Activated naive CD4-positive, alpha-beta T cell treated with anti-CD3 and anti-CD28 coated beads, Interleukin-2, amount 50 U/mL, for 24 hours (primary cell): ENCODE measurements at regions not wholly inside any gene's neighbourhood (a gene's known extent, or its start where the extent isn't known, plus 50 kb on each side); places are given as distances from the start of the nearest gene placed in this dataset.

Experiments
- H3K27ac Mint-ChIP-seq: one replicate; pipeline ENCODE4 v1.8.0; 2021; ENCODE audit warnings: mild to moderate bottlenecking, mixed read lengths
- H3K27me3 Mint-ChIP-seq: one replicate; pipeline ENCODE4 v1.8.0; 2021; ENCODE audit warnings: mixed read lengths
- H3K36me3 Mint-ChIP-seq: one replicate; pipeline ENCODE4 v1.8.0; 2021; ENCODE audit warnings: mixed read lengths
- H3K4me1 Mint-ChIP-seq: one replicate; pipeline ENCODE4 v1.8.0; 2021; ENCODE audit warnings: mixed read lengths
- H3K4me3 Mint-ChIP-seq: one replicate; pipeline ENCODE4 v1.8.0; 2021; ENCODE audit warnings: mild to moderate bottlenecking, mixed read lengths
- H3K9me3 Mint-ChIP-seq: one replicate; pipeline ENCODE4 v1.8.0; 2021; ENCODE audit warnings: mixed read lengths

DNA sequence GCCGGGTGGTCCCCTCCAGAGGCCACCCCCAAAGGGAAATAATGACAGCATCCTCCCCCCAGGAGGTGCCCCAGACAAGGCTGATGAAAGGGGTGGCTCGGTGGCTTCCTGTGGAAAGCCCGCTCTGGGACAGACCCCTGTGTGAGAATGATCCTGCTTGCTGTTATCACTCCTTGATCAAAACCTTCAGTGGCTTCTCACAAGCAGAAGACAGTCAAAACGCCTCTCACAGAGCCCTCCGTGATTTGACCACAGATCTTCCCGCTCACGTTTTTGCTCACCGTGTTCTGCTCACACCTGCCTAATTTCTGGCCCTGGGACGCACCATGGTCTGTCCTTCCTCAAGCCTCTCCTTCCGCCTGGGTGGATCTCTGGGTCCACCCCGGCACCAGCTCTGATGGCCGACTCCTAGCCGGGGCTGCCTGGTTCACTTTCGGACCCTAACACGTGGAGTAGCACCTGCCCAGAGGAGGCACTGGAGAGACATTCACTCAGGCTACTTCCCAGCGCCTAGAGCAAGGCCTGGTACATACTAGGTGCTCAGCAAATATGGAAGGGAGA lies 210.4 kb downstream of the ANKRD60 start:
- Mint-ChIP-seq H3K36me3 (no peaks in the 10 kb centered on the region), H3K4me3 (no peak overlapping the region), H3K4me1 (peaks cover 11% of the 10 kb centered on the region), H3K27ac (no peak overlapping the region), H3K9me3 (no peaks in the 10 kb centered on the region), H3K27me3 (peaks cover 3% of the 10 kb centered on the region)

DNA sequence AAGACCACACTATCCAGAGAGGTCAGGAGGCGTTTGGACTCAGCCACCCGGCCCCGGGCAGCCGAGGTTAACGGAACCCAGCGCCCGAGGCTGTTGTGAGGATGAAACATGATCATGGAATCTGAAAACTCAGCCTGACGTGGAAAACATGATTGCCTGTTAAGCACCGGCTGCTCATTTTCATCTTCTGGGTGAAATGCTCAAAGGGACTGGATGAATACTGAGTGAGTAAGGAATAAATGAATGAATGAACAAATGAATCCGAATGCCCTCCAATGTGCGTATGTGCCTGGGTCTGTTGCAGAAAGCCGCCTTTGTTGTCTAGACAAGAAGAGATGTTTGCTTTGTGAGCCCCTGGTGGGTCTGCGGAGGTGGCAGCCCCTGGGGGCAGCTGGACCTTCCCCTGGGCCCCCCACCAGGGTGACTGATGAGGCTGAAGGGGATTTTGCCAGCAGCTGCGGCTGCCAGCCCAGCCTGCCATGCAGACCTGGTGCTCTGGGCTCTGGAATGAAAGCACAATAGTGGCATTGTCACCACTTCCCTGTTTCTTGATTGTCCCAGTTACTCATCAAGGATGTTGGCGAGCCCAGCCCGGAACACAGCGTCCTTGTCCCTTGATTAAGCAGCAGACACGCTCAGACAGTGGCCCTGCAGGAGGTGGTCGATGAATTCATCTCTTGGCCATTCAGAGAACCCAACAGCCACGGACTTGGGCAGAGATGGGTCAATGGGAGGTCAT lies 211.1 kb downstream of the ANKRD60 start:
- H3K27ac Mint-ChIP-seq, result no peak overlapping the region
- H3K27me3 Mint-ChIP-seq, result peaks cover 3% of the 10 kb centered on the region
- no peaks in the 10 kb centered on the region for H3K9me3 Mint-ChIP-seq
- no peaks in the 10 kb centered on the region for H3K36me3 Mint-ChIP-seq
- no peak overlapping the region for H3K4me3 Mint-ChIP-seq
- H3K4me1 Mint-ChIP-seq, result peaks cover 11% of the 10 kb centered on the region

DNA sequence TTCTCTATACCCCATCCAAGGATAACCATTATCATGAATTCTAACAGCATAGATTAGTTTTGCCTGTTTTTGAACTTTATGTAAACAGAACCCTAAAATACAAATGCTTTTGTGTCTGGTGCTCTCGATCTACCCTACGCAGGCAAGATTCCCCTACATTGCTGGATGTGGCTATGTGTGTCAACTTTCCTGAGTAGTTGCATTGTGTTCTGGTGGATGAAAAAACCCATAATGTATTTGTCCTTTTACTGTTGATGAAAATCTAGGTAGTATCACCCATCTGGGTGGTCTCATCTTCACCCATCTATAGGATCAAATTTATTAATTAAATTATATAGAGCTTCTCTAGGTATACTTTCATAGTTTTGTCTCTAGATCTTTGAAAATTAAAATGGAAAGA lies 211.7 kb downstream of the ANKRD60 start:
- H3K4me1 Mint-ChIP-seq, result peaks cover 11% of the 10 kb centered on the region
- H3K27me3 Mint-ChIP-seq, result peaks cover 5% of the 10 kb centered on the region
- no peak overlapping the region for H3K4me3 Mint-ChIP-seq
- H3K36me3 Mint-ChIP-seq, result no peaks in the 10 kb centered on the region
- no peak overlapping the region for H3K27ac Mint-ChIP-seq
- no peaks in the 10 kb centered on the region for H3K9me3 Mint-ChIP-seq

DNA sequence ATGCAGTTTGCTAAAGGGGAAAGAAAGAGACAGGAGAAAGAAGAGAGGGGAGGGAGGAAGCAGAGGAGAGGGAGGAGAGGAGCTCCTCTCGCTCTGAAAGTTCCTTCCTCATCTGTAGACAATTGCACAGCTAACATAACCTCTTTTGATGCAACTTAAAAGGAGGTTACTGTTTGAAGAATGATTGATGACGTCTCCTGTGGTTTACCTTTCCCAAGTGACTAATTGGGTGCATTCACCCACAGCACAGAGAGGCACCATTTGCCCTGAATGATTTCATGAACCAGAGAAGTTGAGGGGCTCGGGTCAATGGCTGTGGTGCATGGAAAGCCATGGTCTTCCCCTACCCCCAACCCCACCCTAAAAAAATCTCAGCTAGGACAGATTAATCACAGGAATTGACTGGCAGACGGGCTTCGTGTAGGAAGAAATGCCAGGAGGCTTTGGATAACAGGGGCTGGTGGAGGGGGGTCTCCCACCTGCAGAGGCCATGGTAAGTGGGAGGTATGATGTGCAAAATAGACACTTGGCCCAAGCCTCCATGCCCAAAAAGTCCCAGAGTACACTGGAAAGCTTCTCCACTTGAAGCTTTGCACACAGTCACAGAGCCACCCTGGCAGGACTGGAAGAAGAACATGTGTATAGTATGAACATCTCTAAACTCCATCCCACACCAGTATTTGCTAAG lies 213.7 kb downstream of the ANKRD60 start:
- H3K27ac Mint-ChIP-seq, result peak overlapping the region; percentile 42
- H3K36me3 Mint-ChIP-seq, result no peaks in the 10 kb centered on the region
- no peaks in the 10 kb centered on the region for H3K9me3 Mint-ChIP-seq
- H3K4me3 Mint-ChIP-seq, result no peak overlapping the region
- peaks cover 5% of the 10 kb centered on the region for H3K27me3 Mint-ChIP-seq
- peaks cover 11% of the 10 kb centered on the region for H3K4me1 Mint-ChIP-seq

DNA sequence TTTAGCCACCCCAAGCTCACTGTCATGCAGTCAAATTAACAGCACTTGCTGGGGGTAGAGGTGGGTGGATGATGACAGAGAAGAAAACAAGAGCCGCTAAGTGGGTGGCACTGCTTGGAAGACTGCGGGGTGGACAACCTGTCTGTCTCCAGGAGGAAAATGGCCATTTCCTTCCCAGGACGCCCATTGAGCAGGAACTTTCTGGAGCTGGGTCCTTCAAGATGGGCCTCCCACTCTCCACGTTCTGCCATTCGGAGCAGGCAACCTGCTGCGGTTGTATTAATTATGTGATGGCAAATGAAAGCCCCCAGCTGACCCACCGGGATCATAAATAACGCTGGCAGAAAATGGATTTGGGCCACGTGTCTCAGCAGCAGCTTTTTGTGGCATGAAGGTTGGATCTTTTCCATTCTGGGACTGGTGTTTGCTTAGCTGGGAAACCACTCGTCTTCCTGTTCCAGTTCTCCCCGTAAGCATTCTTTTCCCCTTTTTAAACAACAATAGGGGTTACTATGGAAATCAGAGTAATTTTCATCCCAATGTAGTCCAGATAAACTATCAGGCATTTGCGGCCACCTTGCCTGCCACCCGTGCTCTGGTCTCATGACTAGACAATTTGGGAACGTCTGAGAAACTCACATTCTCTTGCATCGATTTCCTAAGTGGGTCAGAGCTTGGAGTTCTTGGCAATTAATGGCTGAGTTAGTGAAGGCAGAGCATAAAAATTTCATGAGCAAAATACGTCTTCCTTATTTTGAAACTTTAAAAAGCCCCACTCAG lies 215.5 kb downstream of the ANKRD60 start:
- Mint-ChIP-seq H3K9me3 (no peaks in the 10 kb centered on the region), H3K27me3 (peaks cover 4% of the 10 kb centered on the region), H3K27ac (no peak overlapping the region), H3K36me3 (no peaks in the 10 kb centered on the region), H3K4me1 (peaks cover 11% of the 10 kb centered on the region), H3K4me3 (no peak overlapping the region)

DNA sequence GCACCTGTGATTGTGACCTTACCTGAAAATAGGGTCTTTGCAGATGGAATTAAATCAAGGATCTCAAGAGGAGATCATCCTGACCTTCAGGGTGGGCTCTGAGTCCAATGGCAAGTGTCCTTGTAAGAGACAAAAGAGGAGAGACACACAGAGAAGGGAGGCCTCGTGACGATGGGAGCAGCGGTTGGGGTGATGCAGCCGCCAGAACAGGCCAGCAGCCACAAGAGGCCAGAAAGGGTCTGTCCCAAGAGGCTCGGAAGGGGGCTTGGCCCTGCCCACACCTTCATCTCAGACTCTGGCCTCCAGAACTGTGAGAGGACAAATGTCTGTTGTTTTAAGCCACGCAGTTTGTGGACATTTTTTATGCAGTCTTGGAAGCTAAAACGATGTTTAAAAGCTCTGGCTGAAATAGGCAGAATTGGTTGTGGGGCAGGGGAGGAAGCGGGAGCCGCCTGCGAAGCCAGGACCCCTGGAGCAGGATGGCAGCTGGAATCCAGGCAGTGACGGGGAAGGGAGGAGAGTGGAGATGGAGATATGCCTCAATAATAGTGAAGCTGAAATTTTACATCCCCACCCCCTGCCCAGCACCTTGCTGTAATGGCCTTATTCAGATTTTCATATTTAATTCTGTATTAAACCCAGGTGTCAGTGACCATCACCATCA lies 216.4 kb downstream of the ANKRD60 start:
- Mint-ChIP-seq H3K9me3 (no peaks in the 10 kb centered on the region), H3K27me3 (peaks cover 6% of the 10 kb centered on the region), H3K27ac (no peak overlapping the region), H3K36me3 (no peaks in the 10 kb centered on the region), H3K4me3 (no peak overlapping the region), H3K4me1 (peaks cover 11% of the 10 kb centered on the region)

DNA sequence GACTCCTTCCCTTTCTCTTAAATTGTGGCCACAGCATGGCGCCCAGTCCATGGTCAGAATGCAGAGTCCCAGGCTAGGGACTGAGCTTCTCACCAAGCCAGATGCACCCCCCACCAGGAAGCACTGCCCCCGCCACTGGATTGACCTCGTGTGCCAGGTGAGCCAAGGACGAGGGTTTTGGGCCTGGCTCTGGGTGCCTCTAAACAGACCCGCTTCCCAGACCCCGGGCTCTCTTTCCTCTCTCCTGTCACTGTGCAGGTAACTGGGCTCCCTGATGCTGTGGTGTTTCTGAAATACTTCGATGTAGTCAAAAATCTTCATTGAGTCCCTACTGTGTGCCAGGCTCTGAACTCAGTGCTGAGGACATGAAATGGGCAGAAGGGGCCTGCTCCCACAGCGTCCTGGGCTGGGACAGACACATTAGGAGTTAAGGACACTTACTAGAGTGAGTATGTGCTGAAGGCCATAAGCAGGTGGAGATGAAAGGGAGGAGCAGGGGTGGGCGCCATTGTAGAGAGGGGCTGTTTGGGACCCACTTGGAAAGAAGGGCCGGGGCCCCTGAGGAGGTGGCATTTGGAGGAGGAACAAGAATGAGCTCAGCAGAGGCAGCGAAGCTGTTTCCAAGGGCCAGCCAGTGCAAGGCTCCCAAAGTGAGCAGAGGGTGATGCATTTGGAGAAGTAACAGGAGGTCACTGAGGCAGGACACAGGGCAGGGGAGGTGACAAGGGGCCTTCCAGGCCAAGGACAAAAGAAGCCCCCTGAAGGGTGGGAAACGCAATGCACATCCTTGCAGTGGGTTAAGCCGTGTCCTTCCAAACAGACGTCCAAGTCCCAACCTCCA lies 217.1 kb downstream of the ANKRD60 start:
- Mint-ChIP-seq H3K36me3 (no peaks in the 10 kb centered on the region), H3K4me3 (no peak overlapping the region), H3K27me3 (peaks cover 5% of the 10 kb centered on the region), H3K27ac (no peak overlapping the region), H3K9me3 (no peaks in the 10 kb centered on the region), H3K4me1 (peaks cover 11% of the 10 kb centered on the region)

DNA sequence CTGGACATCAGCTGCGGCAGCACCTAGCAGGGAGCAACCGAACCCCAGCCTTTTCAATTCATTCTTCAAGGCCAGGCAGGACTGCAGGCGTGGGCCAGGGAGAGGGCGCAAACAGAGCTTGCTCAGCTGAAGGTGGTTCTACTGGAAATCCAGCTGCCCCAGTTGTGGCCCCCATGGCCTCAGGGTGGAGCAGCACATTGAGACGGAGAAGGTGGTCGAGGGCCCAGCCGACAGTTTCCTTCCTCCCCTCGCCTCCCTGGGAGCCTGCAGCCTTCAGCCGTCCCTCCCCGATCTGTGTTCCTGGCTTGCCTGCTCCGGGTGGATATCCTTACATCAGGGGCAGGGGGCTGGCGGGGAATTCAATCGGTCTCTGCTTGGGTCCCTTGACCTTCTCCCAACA lies 217.8 kb downstream of the ANKRD60 start:
- Mint-ChIP-seq H3K27ac (no peak overlapping the region), H3K4me3 (no peak overlapping the region), H3K27me3 (peaks cover 5% of the 10 kb centered on the region)

DNA sequence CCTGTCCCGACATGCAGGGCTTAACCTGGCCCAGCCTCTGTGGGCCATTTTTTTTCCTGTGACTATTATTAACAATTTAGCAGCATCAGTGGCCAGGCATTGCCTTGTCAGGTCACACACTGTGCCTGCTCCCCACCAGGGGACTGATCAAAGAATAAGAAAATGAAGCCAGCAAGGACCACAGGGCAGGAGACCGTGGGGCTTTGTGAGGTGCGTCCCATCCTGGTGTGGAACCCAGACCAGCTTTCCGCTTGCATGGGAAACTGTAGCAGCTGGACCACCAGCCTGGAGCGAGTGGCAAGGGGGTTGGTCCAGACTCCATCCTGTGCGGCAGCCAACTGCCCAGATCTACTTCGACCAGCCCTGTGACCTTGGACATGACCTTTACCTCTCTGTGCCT lies 218.3 kb downstream of the ANKRD60 start:
- H3K4me1 Mint-ChIP-seq, result peaks cover 11% of the 10 kb centered on the region
- no peak overlapping the region for H3K27ac Mint-ChIP-seq
- no peaks in the 10 kb centered on the region for H3K9me3 Mint-ChIP-seq
- H3K27me3 Mint-ChIP-seq, result peaks cover 5% of the 10 kb centered on the region
- no peak overlapping the region for H3K4me3 Mint-ChIP-seq
- H3K36me3 Mint-ChIP-seq, result no peaks in the 10 kb centered on the region

More for the DNA sequence above, 217.8 kb downstream of the ANKRD60 start:
- no peaks in the 10 kb centered on the region for H3K9me3 Mint-ChIP-seq
- no peaks in the 10 kb centered on the region for H3K36me3 Mint-ChIP-seq
- H3K4me1 Mint-ChIP-seq, result peaks cover 11% of the 10 kb centered on the region

DNA sequence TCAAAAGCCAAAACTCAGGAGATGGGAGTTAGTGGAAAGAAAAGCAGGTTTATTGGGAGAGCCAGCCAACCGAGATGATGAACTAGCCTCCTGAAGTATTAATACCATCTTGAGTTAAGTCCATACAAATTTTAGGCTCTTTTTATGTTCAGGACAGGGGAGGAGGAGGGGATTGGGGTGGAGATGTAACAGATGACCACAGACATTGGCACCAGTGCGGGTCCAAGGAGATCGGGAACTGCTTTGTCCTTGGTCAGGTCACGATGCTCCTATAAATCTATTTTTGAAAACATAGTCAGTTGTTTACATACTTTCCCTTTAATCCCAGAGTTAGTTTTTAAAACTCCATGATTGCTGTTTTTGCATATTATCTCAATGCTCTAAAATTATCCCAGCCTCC lies 219.6 kb downstream of the ANKRD60 start:
- no peaks in the 10 kb centered on the region for H3K36me3 Mint-ChIP-seq
- no peak overlapping the region for H3K4me3 Mint-ChIP-seq

DNA sequence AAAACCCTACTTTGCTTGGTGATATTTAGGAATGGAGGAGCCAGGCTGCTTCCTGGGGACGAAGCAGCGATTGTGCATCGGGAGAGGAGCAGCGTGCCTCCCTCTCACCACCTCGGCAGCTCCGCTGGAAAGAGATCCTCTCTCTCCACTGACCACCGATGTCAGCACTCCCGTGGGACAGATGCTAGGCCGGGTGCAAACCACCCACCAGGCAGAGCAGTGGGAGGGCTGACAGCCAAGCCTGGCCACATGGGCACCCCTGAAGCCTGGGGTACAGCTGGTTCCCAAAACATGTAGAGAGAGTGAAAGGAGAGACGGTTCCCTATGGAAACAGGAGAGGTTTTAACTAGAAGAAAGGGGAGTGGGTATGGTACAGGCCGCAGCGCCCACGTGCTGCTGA lies 220.0 kb downstream of the ANKRD60 start:
- no peak overlapping the region for H3K4me3 Mint-ChIP-seq
- peaks cover 5% of the 10 kb centered on the region for H3K27me3 Mint-ChIP-seq
- no peaks in the 10 kb centered on the region for H3K9me3 Mint-ChIP-seq
- no peaks in the 10 kb centered on the region for H3K36me3 Mint-ChIP-seq
- no peak overlapping the region for H3K27ac Mint-ChIP-seq
- H3K4me1 Mint-ChIP-seq, result no peaks in the 10 kb centered on the region

More for the DNA sequence above, 219.6 kb downstream of the ANKRD60 start:
- Mint-ChIP-seq H3K9me3 (no peaks in the 10 kb centered on the region), H3K27me3 (peaks cover 5% of the 10 kb centered on the region), H3K27ac (no peak overlapping the region), H3K4me1 (no peaks in the 10 kb centered on the region)

DNA sequence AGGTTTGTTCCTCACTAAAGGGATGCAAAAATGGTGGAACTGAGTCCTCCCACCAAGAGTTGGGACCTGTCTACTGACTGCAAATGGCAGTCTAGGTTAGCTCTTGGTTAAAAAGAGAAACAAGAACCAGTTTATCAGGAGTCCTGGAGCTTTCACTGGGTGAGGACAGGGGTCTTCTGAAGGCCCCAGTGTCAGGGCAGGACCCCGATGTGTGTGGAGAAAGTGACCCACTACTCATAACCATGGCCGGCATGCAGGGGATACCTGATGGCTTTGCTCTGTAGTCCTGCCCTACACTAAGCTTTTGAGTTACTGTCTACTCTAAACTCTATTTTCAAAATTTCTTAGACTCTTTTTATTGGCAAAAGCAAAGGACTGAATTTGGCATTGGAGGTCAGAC lies 220.5 kb downstream of the ANKRD60 start:
- peaks cover 5% of the 10 kb centered on the region for H3K27me3 Mint-ChIP-seq
- no peak overlapping the region for H3K4me3 Mint-ChIP-seq
- H3K27ac Mint-ChIP-seq, result no peak overlapping the region
- H3K36me3 Mint-ChIP-seq, result no peaks in the 10 kb centered on the region
- no peaks in the 10 kb centered on the region for H3K4me1 Mint-ChIP-seq
- no peaks in the 10 kb centered on the region for H3K9me3 Mint-ChIP-seq

DNA sequence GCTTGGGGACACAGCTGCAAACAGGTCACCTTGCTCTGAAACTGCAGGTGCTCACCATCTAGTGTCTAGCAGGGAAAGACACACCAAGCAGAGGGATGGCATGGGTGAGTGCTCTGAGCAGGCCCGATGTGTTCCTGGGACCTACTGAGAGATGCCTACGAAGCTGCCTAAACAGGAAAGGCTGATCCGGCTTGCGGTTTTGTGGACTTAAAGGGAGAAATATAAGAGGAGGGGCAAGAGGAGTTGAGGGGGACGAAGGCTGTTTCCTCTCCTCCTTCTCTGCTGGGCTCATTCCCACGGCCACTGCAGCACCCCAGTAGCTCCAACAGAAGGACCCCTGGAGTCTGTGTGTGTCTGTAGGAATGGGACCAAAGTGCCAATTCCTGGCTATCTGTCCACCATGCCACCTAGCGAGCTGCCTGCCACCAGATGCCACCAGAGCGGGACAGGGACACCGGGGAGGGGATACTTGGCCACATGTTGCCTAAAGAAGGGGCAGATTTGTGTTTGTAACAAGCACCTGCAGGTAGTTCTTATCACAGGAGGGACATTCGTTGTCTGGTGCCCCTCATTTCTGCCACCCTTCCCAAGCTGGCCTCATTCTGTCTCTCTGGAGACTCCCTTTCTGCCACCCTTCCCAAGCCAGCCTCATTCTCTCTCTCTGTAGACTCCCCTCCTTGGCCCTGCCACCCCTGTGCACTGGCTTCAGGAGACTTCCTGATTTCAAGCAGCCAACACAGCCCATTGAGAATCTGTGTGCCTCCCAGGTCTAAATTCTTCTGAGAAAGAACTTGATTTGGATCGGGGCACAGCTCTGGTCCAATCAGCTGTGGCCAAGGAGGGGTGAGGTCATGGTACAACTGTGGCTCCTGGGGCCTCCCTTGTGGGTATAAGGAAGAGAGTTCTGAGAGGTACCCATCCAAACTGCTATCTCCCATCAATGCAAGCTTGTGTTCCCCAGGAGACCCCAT lies 221.8 kb downstream of the ANKRD60 start:
- Mint-ChIP-seq H3K4me1 (no peaks in the 10 kb centered on the region), H3K9me3 (no peaks in the 10 kb centered on the region), H3K36me3 (no peaks in the 10 kb centered on the region), H3K27ac (no peak overlapping the region), H3K4me3 (no peak overlapping the region), H3K27me3 (peaks cover 3% of the 10 kb centered on the region)
